GM23338 (cell line): ENCODE measurements at regions not wholly inside any gene's neighbourhood (a gene's known extent, or its start where the extent isn't known, plus 50 kb on each side); places are given as distances from the start of the nearest gene placed in this dataset.

Source experiments
- CREB1 ChIP-seq: fragments of 250-450 bp; sonication (Bioruptor Pico); IDR thresholded peaks from 2 replicates; pipeline ENCODE4 v1.5.0; 2020; ENCODE audit warnings: low read depth, mild to moderate bottlenecking, moderate library complexity
- EZH2 ChIP-seq: fragments of 200-600 bp; sonication (generic); IDR thresholded peaks from one replicate; pipeline ENCODE4 v1.8.0; 2017; ENCODE audit warnings: antibody characterized with exemption, mild to moderate bottlenecking, low read depth; ENCODE audit not compliant: unreplicated experiment
- POLR2AphosphoS5 ChIP-seq: IDR thresholded peaks from 2 replicates; pipeline ENCODE4 v1.6.1; 2016; ENCODE audit warnings: antibody characterized with exemption, low read depth
- REST ChIP-seq: IDR thresholded peaks from one replicate; pipeline ENCODE4 v1.6.1; 2018; ENCODE audit warnings: antibody characterized with exemption; ENCODE audit not compliant: unreplicated experiment
- TF ChIP-seq, protein P1 (sequence below), 2 experiments: fragments of 200-600 bp in 1 of 2; sonication (generic) in 1 of 2; conservative IDR thresholded peaks; 2 replicates each; pipeline versions ENCODE4 v1.5.1 to v1.6.1; 2016 to 2017; ENCODE audit warnings: antibody characterized with exemption in 2 of 2, low read depth in 2 of 2, mild to moderate bottlenecking in 2 of 2, moderate library complexity in 1 of 2

DNA sequence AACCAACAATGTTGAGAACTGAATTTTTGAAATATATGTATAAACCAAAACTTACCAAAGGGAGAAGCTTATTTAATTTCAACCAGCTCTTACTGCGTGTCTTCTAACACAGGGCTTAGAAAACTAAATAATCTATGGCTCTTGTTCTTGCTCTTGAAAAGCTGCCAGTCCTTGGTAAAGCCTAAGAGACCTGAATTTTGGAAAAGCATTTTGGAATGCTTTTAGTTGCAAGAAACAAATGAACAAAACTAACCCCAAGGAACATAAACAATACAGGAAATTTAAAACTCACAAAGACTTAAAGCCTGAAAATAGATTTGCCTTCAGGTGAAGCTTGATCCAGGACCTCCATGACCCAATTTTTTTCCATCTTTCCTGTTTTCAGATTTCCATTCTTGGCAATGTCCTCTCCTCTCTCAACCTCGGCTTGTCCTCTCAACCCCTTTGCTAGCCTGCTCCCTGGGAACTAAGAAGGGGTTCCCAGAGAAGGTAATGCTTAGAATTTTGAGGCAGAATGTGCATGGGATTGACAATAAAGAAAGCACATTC lies 169.8 kb upstream of the NCK2 start:
- TF ChIP-seq, protein P1, sequence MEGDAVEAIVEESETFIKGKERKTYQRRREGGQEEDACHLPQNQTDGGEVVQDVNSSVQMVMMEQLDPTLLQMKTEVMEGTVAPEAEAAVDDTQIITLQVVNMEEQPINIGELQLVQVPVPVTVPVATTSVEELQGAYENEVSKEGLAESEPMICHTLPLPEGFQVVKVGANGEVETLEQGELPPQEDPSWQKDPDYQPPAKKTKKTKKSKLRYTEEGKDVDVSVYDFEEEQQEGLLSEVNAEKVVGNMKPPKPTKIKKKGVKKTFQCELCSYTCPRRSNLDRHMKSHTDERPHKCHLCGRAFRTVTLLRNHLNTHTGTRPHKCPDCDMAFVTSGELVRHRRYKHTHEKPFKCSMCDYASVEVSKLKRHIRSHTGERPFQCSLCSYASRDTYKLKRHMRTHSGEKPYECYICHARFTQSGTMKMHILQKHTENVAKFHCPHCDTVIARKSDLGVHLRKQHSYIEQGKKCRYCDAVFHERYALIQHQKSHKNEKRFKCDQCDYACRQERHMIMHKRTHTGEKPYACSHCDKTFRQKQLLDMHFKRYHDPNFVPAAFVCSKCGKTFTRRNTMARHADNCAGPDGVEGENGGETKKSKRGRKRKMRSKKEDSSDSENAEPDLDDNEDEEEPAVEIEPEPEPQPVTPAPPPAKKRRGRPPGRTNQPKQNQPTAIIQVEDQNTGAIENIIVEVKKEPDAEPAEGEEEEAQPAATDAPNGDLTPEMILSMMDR (conservative IDR thresholded peaks at IDR 0.05; ENCODE audit: low read depth in 2 of 2): no peak
- TF ChIP-seq POLR2AphosphoS5: no peak
- no peak for TF ChIP-seq CREB1
- TF ChIP-seq EZH2: no peak
- no peak for TF ChIP-seq REST
